OCI-LY3 (cell line): ENCODE measurements at regions not wholly inside any gene's neighbourhood (a gene's known extent, or its start where the extent isn't known, plus 50 kb on each side); places are given as distances from the start of the nearest gene placed in this dataset.

Experiments
- H2AFZ ChIP-seq: fragments of 200-600, 300-600 bp; shearing (Covaris generic); 2 replicates; pipeline ENCODE4 v1.6.0; 2014; ENCODE audit warnings: antibody characterized with exemption, low read depth, low read length
- H3K27ac ChIP-seq: fragments of 200-600, 300-600 bp; sonication (generic); 2 replicates; pipeline ENCODE4 v1.5.1; 2014; ENCODE audit warnings: mild to moderate bottlenecking, low read length, moderate library complexity, mixed read lengths
- H3K27me3 ChIP-seq: fragments of 200-600, 300-600 bp; sonication (generic); 2 replicates; pipeline ENCODE4 v1.6.1; 2014; ENCODE audit warnings: low read depth, low read length, mixed read lengths
- H3K36me3 ChIP-seq: fragments of 200-600, 300-600 bp; sonication (generic); replicated peaks from 2 replicates; pipeline ENCODE3; 2014; ENCODE audit warnings: low read depth, low read length, mixed read lengths
- H3K4me1 ChIP-seq: fragments of 300-600, 200-600 bp; sonication (generic); 2 replicates; pipeline ENCODE4 v1.6.1; 2014; ENCODE audit warnings: low read length, mixed read lengths
- H3K4me2 ChIP-seq: fragments of 200-600, 300-600 bp; sonication (generic); 2 replicates; pipeline ENCODE4 v1.6.1; 2014; ENCODE audit warnings: low read length, mixed read lengths
- H3K4me3 ChIP-seq: fragments of 300-600, 200-600 bp; sonication (generic); 2 replicates; pipeline ENCODE4 v1.5.1; 2014; ENCODE audit warnings: antibody characterized with exemption, mild to moderate bottlenecking, low read length, moderate library complexity
- H3K79me2 ChIP-seq: fragments of 300-600, 200-600 bp; shearing (Covaris generic); 2 replicates; pipeline ENCODE4 v1.6.1; 2014; ENCODE audit warnings: mild to moderate bottlenecking, low read length, mixed read lengths
- H3K9ac ChIP-seq: fragments of 300-600, 200-600 bp; shearing (Covaris generic); 2 replicates; pipeline ENCODE4 v1.6.0; 2014; ENCODE audit warnings: mild to moderate bottlenecking, low read length, moderate library complexity
- H3K9me3 ChIP-seq: fragments of 200-600, 300-600 bp; shearing (Covaris generic); 2 replicates; pipeline ENCODE4 v1.6.1; 2014; ENCODE audit warnings: low read length, mixed read lengths; ENCODE audit not compliant: insufficient read depth
- H4K20me1 ChIP-seq: fragments of 200-600, 300-600 bp; sonication (generic); 2 replicates; pipeline ENCODE4 v1.6.1; 2016; ENCODE audit warnings: low read length, mixed read lengths; ENCODE audit not compliant: insufficient read depth
- EZH2phosphoT487 ChIP-seq: fragments of 200-600 bp; shearing (Covaris generic); IDR thresholded peaks from 2 replicates; pipeline ENCODE4 v1.6.1; 2018; ENCODE audit warnings: antibody characterized with exemption, mixed run types, low read depth
- TF ChIP-seq, protein P1 (sequence below): fragments of 200-600, 300-600 bp; sonication (generic); IDR thresholded peaks from 2 replicates; pipeline ENCODE4 v1.5.1; 2014; ENCODE audit warnings: antibody characterized with exemption, low read length, low read depth

DNA sequence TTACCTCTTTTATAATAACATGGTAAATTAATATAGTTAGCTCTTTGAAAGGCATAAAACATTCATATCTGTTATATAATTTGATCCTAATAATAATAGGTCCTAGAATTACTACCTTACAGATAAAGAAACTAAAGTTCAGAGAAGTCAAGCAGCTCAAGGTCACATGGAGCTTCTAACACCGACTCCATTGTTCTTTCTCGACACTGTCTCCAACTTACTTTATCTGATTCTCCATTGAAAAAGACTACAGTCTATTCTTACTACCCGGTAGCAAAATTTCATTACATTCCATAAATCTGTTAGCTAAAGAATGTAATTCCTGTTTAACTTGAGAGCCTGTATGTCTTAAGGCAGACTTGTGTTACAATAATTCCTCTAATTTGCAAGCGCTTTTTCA is 96.3 kb upstream of the TMEM161B start:
- Histone ChIP-seq H3K36me3 (no peaks in the 10 kb centered on the region), H3K4me1 (peaks cover 3% of the 10 kb centered on the region; the same call in 1 of the 2 replicates), H3K79me2 (no peaks in the 10 kb centered on the region), H2AFZ (no peak overlapping the region), H3K9me3 (no peaks in the 10 kb centered on the region), H3K9ac (no peak overlapping the region), H3K27me3 (no peaks in the 10 kb centered on the region), H3K27ac (no peak overlapping the region), H4K20me1 (no peaks in the 10 kb centered on the region), H3K4me3 (no peak overlapping the region), H3K4me2 (no peak overlapping the region)
- TF ChIP-seq, protein P1, sequence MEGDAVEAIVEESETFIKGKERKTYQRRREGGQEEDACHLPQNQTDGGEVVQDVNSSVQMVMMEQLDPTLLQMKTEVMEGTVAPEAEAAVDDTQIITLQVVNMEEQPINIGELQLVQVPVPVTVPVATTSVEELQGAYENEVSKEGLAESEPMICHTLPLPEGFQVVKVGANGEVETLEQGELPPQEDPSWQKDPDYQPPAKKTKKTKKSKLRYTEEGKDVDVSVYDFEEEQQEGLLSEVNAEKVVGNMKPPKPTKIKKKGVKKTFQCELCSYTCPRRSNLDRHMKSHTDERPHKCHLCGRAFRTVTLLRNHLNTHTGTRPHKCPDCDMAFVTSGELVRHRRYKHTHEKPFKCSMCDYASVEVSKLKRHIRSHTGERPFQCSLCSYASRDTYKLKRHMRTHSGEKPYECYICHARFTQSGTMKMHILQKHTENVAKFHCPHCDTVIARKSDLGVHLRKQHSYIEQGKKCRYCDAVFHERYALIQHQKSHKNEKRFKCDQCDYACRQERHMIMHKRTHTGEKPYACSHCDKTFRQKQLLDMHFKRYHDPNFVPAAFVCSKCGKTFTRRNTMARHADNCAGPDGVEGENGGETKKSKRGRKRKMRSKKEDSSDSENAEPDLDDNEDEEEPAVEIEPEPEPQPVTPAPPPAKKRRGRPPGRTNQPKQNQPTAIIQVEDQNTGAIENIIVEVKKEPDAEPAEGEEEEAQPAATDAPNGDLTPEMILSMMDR: no peak
- no peak for TF ChIP-seq EZH2phosphoT487

DNA sequence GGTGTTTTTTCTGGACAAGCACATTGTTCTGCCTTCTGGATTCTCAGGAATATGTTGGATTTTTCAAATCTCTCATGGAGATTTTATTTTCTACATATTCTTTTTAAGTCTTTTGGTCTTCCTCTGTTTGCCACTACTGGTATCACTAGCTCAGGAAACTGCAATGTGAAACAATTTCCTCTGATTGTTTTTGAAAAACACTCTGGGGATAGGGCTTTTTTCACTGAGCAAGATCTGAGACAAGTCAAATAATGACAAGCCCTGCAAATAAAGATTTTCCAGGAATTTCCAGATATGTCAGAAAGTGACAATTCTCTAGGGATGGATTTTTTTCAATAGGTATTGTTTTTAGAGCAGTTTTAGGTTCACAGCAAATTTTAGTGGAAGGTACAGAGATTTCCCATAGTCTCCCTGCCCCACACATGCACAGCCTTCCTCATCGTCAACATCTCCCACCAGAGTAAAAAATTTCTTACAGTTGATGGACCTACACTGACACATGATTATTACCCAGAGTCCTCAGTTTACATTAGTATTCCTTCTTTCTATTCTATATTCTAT is 86.9 kb upstream of the TMEM161B start:
- no peaks in the 10 kb centered on the region for H3K79me2 ChIP-seq
- H3K4me3 ChIP-seq: no peak overlapping the region
- no peak overlapping the region for H2AFZ ChIP-seq
- H3K9me3 ChIP-seq: no peaks in the 10 kb centered on the region
- TF ChIP-seq, protein P1: no peak
- no peak for TF ChIP-seq EZH2phosphoT487
- no peak overlapping the region for H3K4me2 ChIP-seq
- H3K27ac ChIP-seq: no peak overlapping the region
- no peaks in the 10 kb centered on the region for H3K4me1 ChIP-seq
- no peak overlapping the region for H3K9ac ChIP-seq
- H3K36me3 ChIP-seq: no peaks in the 10 kb centered on the region
- no peaks in the 10 kb centered on the region for H4K20me1 ChIP-seq
- H3K27me3 ChIP-seq: no peaks in the 10 kb centered on the region

DNA sequence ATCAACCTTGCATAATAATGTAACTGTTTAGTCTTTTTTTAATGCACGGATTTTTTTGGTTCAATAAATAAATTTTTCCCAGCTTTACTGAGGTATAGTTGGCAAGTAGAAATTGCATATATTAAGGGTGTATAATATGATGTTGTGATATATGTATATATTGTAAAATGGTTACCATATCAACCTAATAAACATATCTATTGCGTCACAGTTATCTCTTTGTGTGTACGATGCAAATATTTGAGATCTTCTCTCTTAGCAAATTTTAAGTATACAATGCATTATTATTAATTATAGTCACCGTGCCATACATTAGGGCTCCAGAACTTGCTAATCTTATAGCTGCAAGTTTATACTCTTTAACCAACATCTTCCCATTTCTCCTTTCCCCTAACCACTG is 57.2 kb upstream of the TMEM161B start:
- Histone ChIP-seq H2AFZ (no peak overlapping the region), H3K36me3 (no peaks in the 10 kb centered on the region), H3K9me3 (no peaks in the 10 kb centered on the region), H3K27me3 (no peaks in the 10 kb centered on the region), H4K20me1 (no peaks in the 10 kb centered on the region), H3K4me2 (no peak overlapping the region), H3K27ac (no peak overlapping the region), H3K4me1 (no peaks in the 10 kb centered on the region), H3K79me2 (no peaks in the 10 kb centered on the region), H3K9ac (no peak overlapping the region), H3K4me3 (no peak overlapping the region)
- TF ChIP-seq, protein P1: no peak
- TF ChIP-seq EZH2phosphoT487: no peak

DNA sequence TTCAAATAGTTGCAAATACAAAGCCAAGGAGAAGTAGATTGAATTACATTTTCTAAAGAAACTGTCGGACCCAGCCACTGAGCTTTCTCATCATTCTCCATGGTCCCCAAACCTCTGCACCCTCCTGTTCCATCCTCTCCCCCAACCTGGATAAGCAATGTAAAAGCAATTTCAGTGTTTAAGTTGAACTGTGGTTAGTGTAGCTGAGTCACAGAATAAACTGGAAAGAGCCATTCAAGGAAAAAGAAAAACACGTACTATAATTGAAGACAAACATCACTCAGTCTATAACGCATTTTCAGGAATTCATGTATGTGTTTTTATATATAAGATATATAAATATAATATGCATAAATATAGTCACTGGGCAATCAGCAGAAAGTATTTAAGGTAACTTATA is 54.1 kb upstream of the TMEM161B start:
- Histone ChIP-seq H3K4me1 (no peaks in the 10 kb centered on the region), H3K9ac (no peak overlapping the region), H4K20me1 (no peaks in the 10 kb centered on the region), H3K9me3 (no peaks in the 10 kb centered on the region), H3K27ac (no peak overlapping the region), H3K79me2 (no peaks in the 10 kb centered on the region), H2AFZ (no peak overlapping the region), H3K4me2 (no peak overlapping the region), H3K36me3 (no peaks in the 10 kb centered on the region), H3K27me3 (no peaks in the 10 kb centered on the region), H3K4me3 (no peak overlapping the region)
- TF ChIP-seq EZH2phosphoT487: no peak
- TF ChIP-seq, protein P1: no peak
